ENCODE measurements at regions not wholly inside any gene's neighbourhood (a gene's known extent, or its start where the extent isn't known, plus 50 kb on each side); places are given as distances from the start of the nearest gene placed in this dataset.
"Not testable (repeated sequence)": the region's sequence is repeated elsewhere in the genome, so short reads cannot be mapped to it uniquely, and the experiment has no call there.

DNA sequence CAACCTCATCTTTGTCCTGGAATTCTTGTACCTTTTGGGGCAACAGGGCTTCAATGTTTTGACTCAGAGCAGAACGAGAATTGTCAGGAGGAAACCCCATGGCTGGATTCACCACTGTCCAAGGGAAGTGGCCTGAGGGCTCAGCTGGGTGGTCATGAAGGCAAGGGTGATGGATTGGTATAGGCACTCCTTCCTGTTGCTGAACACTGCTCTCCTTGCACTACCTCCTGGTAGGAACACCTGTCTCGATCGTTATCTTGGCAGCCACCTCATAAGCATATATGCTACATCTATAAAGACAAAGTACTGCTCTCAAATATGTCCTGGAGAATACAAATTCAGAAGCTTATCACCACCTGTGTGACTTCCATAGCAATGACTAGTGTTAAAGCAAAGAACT, 79.8 kb downstream of the CCNG2 start:
- no peak overlapping the region for H3K4me3 ChIP-seq (ENCODE audit: low read length)
- TF ChIP-seq, protein P1, sequence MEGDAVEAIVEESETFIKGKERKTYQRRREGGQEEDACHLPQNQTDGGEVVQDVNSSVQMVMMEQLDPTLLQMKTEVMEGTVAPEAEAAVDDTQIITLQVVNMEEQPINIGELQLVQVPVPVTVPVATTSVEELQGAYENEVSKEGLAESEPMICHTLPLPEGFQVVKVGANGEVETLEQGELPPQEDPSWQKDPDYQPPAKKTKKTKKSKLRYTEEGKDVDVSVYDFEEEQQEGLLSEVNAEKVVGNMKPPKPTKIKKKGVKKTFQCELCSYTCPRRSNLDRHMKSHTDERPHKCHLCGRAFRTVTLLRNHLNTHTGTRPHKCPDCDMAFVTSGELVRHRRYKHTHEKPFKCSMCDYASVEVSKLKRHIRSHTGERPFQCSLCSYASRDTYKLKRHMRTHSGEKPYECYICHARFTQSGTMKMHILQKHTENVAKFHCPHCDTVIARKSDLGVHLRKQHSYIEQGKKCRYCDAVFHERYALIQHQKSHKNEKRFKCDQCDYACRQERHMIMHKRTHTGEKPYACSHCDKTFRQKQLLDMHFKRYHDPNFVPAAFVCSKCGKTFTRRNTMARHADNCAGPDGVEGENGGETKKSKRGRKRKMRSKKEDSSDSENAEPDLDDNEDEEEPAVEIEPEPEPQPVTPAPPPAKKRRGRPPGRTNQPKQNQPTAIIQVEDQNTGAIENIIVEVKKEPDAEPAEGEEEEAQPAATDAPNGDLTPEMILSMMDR (IDR thresholded peaks at IDR 0.05; ENCODE audit: insufficient read depth, low read depth, low read length, missing control alignments), result no peak
- DNase-seq (ENCODE audit: low read depth), result no peak

DNA sequence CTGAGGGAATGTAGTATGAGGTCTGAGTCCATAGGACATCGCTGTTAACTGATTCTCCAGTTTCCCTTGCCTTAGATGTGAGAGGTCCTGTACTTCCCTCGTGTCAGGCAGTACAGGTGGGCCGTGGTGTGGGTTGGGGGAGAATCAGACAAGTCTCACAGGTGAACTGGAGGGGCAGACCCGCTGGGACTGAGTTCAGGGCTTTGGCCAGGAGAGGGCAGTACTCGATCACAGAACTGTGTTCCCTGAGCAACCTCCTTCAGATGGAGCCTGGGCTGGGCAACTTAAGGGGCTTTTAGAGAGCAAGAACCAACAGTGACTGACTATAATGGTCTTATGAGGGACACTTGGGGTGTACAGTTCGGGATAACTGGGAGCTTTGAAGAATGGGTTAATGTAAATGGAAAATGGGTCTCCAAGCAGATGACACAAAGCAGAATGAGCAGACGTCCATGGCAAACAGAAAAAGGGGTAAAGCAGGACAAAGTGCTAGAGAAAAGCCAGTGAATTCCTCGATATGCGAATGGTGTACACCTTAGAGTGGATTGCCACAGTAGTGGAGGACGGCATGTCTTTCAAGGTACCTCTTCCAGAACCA, 83.6 kb downstream of the CCNG2 start:
- TF ChIP-seq, protein P1 (IDR thresholded peaks at IDR 0.05; ENCODE audit: insufficient read depth, low read depth, low read length, missing control alignments), result peak; percentile 92
- H3K4me3 ChIP-seq (ENCODE audit: low read length), result no peak overlapping the region
- DNase-seq (ENCODE audit: low read depth), result peak; percentile 72

DNA sequence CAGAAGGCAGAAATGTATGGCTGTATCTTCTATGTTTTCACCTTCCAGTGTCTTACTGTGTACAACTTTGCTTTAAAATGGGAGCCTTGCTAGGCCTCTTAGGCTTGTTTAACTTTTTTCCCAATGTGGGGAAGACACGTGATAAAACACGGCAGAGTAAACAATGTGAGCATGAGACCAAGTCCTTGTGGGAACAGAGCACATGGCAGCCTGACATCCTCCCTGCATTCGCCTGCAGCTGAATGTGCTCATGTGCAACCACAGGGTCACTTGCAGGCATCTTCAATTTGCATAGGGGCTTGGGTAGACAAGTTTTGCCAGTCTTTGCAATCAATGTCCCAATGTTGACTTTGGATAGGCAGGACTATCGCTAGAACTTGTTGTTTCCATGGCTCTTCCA, 91.8 kb downstream of the CCNG2 start:
- TF ChIP-seq, protein P1 (IDR thresholded peaks at IDR 0.05; ENCODE audit: insufficient read depth, low read depth, low read length, missing control alignments), result no peak
- DNase-seq (ENCODE audit: low read depth), result peak; percentile 9
- H3K4me3 ChIP-seq (ENCODE audit: low read length), result no peak overlapping the region

DNA sequence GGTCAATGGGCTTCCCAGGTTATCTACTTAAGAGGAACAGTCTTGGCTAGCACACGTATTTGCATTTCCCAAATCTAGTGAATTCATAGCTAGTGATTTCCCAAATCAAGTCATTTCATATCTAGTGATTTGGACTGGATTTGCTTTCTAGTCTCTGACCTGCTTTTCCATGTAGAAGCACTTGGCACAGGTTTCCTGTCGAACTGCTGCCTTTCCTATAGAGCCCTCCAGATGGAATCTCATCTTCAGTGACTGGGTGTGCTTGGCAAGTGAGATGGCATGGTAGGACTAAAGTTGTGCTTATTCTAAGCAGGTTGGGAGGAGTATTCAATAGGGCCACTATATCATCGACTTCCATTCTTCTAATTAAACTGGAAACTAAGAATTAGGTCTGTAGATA, 94.7 kb downstream of the CCNG2 start:
- DNase-seq (ENCODE audit: low read depth), result no peak
- no peak overlapping the region for H3K4me3 ChIP-seq (ENCODE audit: low read length)
- TF ChIP-seq, protein P1 (IDR thresholded peaks at IDR 0.05; ENCODE audit: insufficient read depth, low read depth, low read length, missing control alignments), result no peak

DNA sequence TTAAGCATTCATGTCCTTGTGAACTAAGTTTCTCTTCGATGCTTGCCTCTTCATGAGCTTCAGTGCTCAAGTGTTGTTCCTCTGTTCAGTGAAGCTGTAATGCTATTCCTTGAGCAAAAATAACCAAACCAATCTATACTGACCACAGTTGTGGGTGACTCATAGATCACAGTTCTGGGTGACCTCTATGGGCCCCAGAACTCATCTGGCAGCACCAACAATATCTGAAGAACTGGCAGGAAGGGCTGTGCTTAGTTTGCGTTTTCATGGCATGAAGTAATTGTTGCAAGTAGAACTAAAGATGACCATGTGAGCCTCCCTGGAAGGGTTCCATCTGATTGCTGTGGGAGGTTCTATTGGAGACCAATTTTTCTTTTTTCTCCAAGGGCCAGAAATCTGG, 106.2 kb downstream of the CCNG2 start:
- H3K4me3 ChIP-seq (ENCODE audit: low read length), result no peak overlapping the region
- no peak for DNase-seq (ENCODE audit: low read depth)
- TF ChIP-seq, protein P1 (IDR thresholded peaks at IDR 0.05; ENCODE audit: insufficient read depth, low read depth, low read length, missing control alignments), result no peak

DNA sequence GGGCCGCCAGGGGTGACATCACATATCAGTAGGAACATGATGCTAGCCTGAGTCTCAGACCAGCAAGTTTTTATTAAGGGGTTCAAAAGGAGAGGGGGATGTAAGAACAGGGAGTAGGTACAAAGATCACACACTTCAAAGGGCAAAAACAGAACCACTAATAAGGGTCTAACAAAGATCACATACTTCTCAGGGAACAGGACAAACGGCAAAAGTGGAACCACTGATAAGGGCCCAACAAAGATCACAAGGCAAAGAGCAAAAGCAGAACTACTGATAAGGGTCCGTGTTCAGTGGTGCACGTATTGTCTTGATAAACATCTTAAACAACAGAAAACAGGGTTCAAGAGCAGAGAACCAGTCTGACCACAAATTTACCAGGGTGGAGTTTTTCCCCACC, 107.0 kb downstream of the CCNG2 start:
- DNase-seq (ENCODE audit: low read depth); H3K4me3 ChIP-seq (ENCODE audit: low read length): not testable (repeated sequence)

DNA sequence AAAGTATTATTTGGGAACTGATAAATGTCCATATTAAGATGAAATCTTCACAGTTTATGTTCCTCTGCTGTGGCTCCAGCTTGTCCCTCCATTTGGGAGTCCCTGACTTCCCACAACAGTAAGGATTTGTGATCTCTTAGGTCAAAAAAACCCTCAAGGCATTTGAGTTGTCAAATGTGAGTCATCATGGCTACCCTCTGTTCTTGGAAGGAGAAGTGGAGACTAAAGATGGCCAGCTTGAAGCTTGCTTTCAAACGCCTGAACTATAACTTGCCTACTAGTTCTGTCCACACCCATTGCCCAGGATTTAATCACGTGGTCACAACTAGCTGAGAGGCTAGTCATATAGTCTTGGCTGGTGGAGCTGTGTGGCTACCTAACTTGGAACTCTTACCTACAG, 107.8 kb downstream of the CCNG2 start:
- TF ChIP-seq, protein P1 (IDR thresholded peaks at IDR 0.05; ENCODE audit: insufficient read depth, low read depth, low read length, missing control alignments), result no peak
- DNase-seq (ENCODE audit: low read depth), result peak; percentile 48
- H3K4me3 ChIP-seq (ENCODE audit: low read length), result no peak overlapping the region
